HPDE6-E6E7 (cell line): ENCODE measurements at regions not wholly inside any gene's neighbourhood (a gene's known extent, or its start where the extent isn't known, plus 50 kb on each side); places are given as distances from the start of the nearest gene placed in this dataset.
A peak's percentile ranks its signal among the peaks of the same experiment; 100 is the strongest.

Experiments
- DNase-seq: peaks from one replicate; pipeline ENCODE4 v3.0.0; 2011; ENCODE audit warnings: missing footprints; ENCODE audit errors: extremely low spot score

- DNase-seq = no peak
Measured at GRCh38 chr5:165624166-165624946, 2118.9 kb downstream of the MAT2B start.

DNA sequence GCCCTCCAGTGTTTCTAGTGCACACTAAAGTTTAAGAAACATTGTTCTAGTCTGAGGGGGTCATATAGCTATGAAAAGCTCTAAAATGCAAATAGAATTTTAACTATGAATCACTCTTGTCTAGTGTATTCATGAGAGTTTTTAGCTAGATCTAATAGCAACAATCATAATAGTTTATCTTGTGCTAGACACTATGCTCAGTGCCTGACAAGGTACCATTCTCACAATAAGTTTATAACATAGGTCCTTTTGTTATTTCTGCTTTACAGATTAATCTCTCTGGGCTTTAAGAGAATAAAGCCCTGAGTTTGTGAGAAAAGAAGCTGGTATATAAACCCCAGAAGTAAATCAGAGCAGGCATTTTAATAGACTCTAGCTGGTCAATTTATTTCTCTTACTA lies 2120.7 kb downstream of the MAT2B start:
- no peak for DNase-seq

DNA sequence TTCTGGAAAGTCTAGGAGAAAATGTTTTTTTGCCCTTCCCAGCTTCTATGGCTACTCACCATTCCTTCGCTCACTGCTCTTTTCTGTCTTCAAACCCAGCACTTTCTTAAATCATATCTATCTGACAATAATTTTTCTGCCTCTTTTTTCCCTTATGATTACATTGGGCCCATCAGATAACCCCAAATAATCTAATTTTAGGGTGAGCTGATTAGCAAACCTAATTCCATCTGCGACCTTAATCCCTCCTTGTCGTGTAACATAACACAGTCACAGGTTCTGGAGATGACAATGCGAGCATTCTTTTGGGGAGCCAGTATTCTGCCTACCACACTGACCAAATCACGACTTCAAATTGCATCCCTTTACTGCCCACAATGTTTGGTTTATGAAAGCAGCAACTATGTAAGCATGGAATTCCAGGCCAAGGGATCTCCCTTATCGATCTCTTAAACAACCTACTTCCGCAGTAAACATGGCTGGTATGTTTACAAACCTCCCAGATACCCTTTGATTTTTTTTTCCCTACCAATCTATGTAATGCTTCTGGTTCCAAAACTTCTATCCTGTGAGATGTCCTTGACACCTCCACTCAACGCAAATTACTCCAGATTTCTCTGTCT lies 2122.2 kb downstream of the MAT2B start:
- no peak for DNase-seq

DNA sequence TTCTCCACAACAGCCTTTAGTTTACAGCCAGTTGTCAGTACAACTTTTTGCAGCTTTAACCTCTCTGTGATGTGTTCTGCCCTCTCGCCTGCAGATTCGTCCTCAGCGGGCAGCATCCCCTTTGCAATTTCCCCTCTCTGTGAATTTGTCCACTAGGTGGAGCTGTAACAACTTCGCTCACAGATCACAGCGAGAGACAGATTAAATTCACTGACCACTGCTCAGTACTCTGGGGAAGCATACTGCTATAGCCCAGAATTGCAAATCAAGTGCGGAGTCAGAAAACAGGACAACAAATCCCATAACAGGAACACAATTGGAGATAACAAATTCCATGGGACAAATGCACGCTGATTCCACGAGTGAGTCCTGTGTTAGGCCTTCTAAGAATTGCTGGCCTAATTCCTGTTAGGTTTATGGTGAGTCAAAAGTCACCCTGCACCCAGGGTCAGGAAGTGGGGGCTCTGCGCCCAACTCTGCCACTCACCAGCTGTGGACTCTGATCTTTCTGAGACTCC lies 2124.9 kb downstream of the MAT2B start:
- DNase-seq = peak; percentile 20

- no peak for DNase-seq
Measured at GRCh38 chr5:165631235-165631634, 2125.8 kb downstream of the MAT2B start.

GRCh38 chr5:165642366-165642765 lies 2136.9 kb downstream of the MAT2B start:
- no peak for DNase-seq

- DNase-seq = no peak
Measured at GRCh38 chr5:165665735-165666400, 2160.4 kb downstream of the MAT2B start.

- DNase-seq = no peak
Measured at GRCh38 chr5:165673499-165673898, 2168.1 kb downstream of the MAT2B start.

GRCh38 chr5:165695796-165696195 lies 2190.4 kb downstream of the MAT2B start:
- DNase-seq = no peak

- DNase-seq = no peak
Measured at GRCh38 chr5:165705960-165706359, 2200.5 kb downstream of the MAT2B start.

- no peak for DNase-seq
Measured at GRCh38 chr5:165712011-165712410, 2206.6 kb downstream of the MAT2B start.

DNA sequence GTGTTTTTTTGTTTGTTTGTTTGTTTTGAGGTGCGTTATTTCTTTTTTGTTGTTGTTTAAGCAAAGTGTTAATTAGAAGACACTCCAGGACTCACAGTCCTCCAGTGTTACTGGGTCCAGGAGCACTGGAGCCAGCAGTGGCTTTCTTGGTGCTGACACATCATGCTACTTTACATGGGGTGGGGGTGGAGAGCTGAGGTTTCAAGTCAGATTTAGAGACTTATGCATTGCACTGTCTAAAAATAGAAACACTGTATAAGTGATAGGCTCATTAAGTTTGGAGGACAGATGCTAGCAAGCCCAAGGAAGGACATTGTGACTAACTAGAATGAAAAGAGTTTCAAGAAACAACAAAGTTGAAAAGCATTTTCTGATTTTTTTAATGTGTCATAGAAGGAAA lies 2209.2 kb downstream of the MAT2B start:
- no peak for DNase-seq

GRCh38 chr5:165720901-165721300 lies 2215.5 kb downstream of the MAT2B start:
- DNase-seq = no peak

DNA sequence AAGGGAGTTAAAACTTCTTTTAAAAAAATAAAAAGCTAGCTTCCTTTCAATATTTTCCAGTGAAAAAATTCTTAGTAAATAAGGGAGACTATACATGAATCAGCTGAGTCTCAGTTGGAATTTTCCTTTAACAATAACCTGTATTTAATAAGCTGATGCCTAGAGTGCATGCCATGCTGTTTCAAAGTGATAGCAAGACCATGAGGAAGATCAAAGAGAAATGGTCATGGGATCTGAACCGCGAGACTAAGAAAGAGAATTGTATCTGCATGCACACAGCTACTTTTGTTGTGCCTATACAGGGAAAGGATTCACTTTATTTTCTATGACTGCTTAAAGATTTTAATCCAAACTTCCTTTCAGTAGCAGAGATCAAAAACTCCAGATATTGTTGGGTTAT lies 2217.0 kb downstream of the MAT2B start:
- no peak for DNase-seq

DNA sequence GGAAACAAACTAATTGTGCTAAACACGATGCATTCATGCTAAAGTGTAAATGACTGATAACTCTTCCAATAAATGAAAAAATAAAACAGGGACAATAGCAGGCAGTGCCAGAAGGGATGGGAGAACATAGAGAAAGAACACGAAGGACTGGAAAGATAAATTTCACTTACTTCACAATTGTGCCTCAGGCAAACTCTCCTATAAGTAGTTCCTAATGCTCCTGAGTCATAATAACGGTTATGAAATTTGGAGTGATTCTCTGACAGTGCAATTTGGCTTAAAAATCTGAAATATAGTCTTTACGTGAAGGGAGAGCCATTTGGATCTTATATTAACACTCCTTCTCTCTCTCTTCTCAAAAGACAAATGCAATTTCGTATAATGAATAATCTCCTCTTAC lies 2218.5 kb downstream of the MAT2B start:
- DNase-seq = no peak

DNA sequence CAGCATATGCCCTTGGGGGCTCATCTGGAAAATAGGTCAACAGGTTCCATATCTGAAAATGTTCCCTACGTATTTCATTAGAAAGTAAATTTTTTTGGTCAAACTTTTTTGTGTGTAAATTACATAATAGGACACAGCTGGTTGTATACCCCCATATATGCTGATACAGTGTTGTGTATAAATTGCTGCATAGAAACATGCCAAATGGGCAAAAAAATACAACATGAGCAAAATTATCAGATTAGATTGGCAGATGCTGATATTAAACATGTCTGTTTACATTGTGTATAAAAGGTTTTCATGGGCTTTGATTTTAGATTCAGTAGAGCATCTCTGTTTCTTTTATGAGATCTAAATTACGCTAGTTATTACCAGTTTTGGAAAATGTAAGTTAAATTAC lies 2223.0 kb downstream of the MAT2B start:
- DNase-seq = no peak

- no peak for DNase-seq
Measured at GRCh38 chr5:165735388-165735787, 2230.0 kb downstream of the MAT2B start.

DNA sequence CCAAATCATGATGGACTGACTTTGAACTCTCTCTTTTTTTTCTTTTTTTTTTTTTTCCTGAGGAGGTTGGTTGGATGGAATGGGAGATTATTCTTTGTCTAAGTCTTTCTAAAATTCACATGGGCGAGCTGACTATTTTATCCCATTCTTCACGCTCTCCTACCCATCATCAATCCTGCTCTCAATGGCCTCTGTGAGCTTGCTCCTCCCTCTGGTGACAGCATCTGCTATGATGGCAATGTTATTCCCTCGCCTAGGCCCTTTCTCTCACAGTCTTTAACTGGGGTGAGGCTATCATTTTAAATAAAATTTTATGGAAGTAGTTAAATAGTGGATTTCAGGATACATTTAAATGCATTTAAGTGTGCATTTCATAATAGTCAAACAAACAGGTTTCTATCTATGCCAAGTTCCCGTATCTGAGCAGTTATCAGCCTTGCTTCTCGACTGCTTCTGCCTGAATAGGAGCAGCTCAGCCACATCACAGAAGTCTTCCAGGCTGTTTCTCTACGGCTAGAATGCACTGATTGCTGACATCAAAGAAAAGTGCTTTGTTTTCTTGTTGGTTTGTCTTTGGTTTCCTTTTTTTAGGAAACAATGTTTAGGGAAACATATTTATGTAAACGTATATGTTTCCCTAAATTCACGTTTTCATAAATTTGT lies 2233.8 kb downstream of the MAT2B start:
- no peak for DNase-seq

DNA sequence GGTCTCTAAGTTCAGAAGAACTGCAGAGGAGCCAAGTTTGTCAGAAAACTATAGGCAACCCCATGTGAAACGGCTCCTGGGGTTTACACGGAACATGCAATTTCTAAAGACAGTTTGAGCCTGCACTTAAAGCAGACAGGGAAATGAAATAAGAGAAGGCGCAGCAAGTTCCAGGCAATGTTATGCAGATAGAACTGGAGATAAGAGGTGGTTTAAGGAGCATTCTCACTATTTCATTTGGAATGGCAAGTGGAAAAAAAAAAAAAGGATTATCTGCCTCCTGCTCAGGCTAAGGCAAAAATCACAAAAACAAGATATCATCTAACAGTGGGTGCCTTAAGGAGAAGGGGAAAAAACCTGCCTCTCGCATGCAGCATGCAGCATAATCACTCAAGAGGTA lies 2252.4 kb downstream of the MAT2B start:
- DNase-seq = no peak

- no peak for DNase-seq
Measured at GRCh38 chr5:165775111-165775510, 2269.7 kb downstream of the MAT2B start.

GRCh38 chr5:165779505-165779904 lies 2274.1 kb downstream of the MAT2B start:
- DNase-seq = no peak

DNA sequence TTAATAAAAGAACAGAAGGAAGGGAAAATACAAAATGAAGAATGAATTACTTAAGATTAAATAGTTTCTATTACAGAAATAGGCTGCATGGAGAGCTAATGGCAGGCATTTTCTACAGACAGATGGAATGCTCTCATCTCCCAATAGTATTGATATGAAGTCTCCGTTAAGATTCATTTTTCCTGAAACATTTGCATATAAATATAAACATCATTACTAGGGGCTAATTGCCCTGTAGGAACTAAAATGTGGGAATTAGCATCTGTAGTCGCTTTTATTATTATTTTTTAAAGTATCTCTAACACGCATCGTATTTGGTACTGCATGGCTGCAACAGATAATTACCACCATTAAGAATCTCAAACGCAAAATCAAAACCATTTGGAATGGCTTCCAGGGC lies 2275.5 kb downstream of the MAT2B start:
- DNase-seq = no peak
